GM12878 (cell line): ENCODE measurements at regions not wholly inside any gene's neighbourhood (a gene's known extent, or its start where the extent isn't known, plus 50 kb on each side); places are given as distances from the start of the nearest gene placed in this dataset.

Experiments
- ATAC-seq: fragments of 200-7000 bp; cut with Tn5 transposase; 3 replicates; pipeline ENCODE4 v1.9.1; 2020; ENCODE audit warnings: mild to moderate bottlenecking, moderate library complexity
- BruUV-seq: library from RNA; stranded (reverse); fragments of 400-500 nt; replicated peaks from 2 replicates; lab custom pipeline; 2021; lab: Mats Ljungman, UMichigan
- CTCF ChIA-PET: fragments of 300-600 bp; sonication (Branson Sonifier 250); formaldehyde crosslinking; extraction: SDS; loops from one replicate; lab custom pipeline; 2021; ENCODE audit warnings: inconsistent platforms; lab: Yijun Ruan, JAX
- POLR2A ChIA-PET: fragments of 350-600 bp; formaldehyde crosslinking; extraction: SDS; loops from one replicate; lab custom pipeline; 2021; ENCODE audit warnings: inconsistent platforms; lab: Charles Lee
- RAD21 ChIA-PET: fragments of 300-600 bp; sonication (Branson Sonifier 250); formaldehyde crosslinking; loops from one replicate; lab custom pipeline; 2023; ENCODE audit warnings: antibody characterized with exemption; ENCODE audit not compliant: unreplicated experiment; lab: Charles Lee
- SMC1A ChIA-PET: fragments of 300-600 bp; sonication (Branson Sonifier 250); formaldehyde crosslinking; loops from one replicate; lab custom pipeline; 2023; ENCODE audit not compliant: unreplicated experiment, uncharacterized antibody; lab: Charles Lee
- DNase-seq: peaks from one replicate; pipeline ENCODE4 v3.0.0-alpha.2; 2011; ENCODE audit warnings: low read depth, low spot score
- FAIRE-seq: peaks from 3 replicates; lab custom pipeline; 2011; peaks lifted over from hg19 to GRCh38; lab: Jason Lieb, UNC
- H2AFZ ChIP-seq: 2 replicates; pipeline ENCODE4 v1.6.0; 2011; ENCODE audit warnings: low read depth, low read length, control low read depth; ENCODE audit not compliant: control insufficient read depth
- H3K27ac ChIP-seq: 2 replicates; pipeline ENCODE4 v1.5.1; 2011; ENCODE audit warnings: control low read depth; ENCODE audit not compliant: control insufficient read depth, insufficient read depth
- H3K27me3 ChIP-seq, 2 experiments: replicated peaks in 1 of 2; 2 replicates each; pipeline versions ENCODE4 v1.6.0 to v1.6.1; 2011; ENCODE audit warnings: low read length in 1 of 2; ENCODE audit not compliant: control insufficient read depth in 2 of 2, insufficient read depth in 2 of 2
- H3K36me3 ChIP-seq, 2 experiments: 2 replicates each; pipeline ENCODE4 v1.5.1; 2011; ENCODE audit warnings: low read length in 1 of 2; ENCODE audit not compliant: control insufficient read depth in 2 of 2, insufficient read depth in 2 of 2
- H3K4me1 ChIP-seq: 2 replicates; pipeline ENCODE4 v1.6.1; 2011; ENCODE audit warnings: mild to moderate bottlenecking, low read length, moderate library complexity, mixed read lengths; ENCODE audit not compliant: control insufficient read depth, insufficient read depth
- H3K4me2 ChIP-seq: 2 replicates; pipeline ENCODE4 v1.6.0; 2011; ENCODE audit warnings: control low read depth; ENCODE audit not compliant: control insufficient read depth, insufficient read depth
- H3K4me3 ChIP-seq: fragments of 200-600 bp; sonication (generic); 2 replicates; pipeline ENCODE4 v1.5.1; 2016
- H3K79me2 ChIP-seq: 2 replicates; pipeline ENCODE4 v1.6.0; 2011; ENCODE audit warnings: low read length; ENCODE audit not compliant: control insufficient read depth, insufficient read depth
- H3K9ac ChIP-seq: 2 replicates; pipeline ENCODE4 v1.8.0; 2011; ENCODE audit warnings: low read length, control low read depth, mixed read lengths; ENCODE audit not compliant: control insufficient read depth, insufficient read depth
- H3K9me3 ChIP-seq: replicated peaks from 3 replicates; pipeline ENCODE4 v1.5.1; 2011; ENCODE audit warnings: mild to moderate bottlenecking, low read length; ENCODE audit not compliant: control insufficient read depth, insufficient read depth
- H4K20me1 ChIP-seq: 2 replicates; pipeline ENCODE4 v1.6.0; 2011; ENCODE audit not compliant: control insufficient read depth, insufficient read depth
- ATF3 ChIP-seq: IDR thresholded peaks from 2 replicates; pipeline ENCODE4 v1.6.1; 2011; ENCODE audit warnings: low read depth, mild to moderate bottlenecking, low read length, moderate library complexity, borderline replicate concordance; ENCODE audit errors: extremely low read depth
- BACH1 ChIP-seq: fragments of 450-650 bp; IDR thresholded peaks from 2 replicates; pipeline ENCODE4 v1.6.1; 2017; ENCODE audit warnings: mild to moderate bottlenecking, borderline replicate concordance
- JUNB ChIP-seq: IDR thresholded peaks from 2 replicates; pipeline ENCODE4 v1.6.1; 2016; ENCODE audit warnings: antibody characterized with exemption, mild to moderate bottlenecking
- LARP7 ChIP-seq: fragments of 450-650 bp; IDR thresholded peaks from 2 replicates; pipeline ENCODE4 v1.6.1; 2017; ENCODE audit warnings: mild to moderate bottlenecking
- NFXL1 ChIP-seq: fragments of 450-650 bp; IDR thresholded peaks from 2 replicates; pipeline ENCODE4 v1.6.1; 2017; ENCODE audit warnings: antibody characterized with exemption, mild to moderate bottlenecking, borderline replicate concordance
- NR2F1 ChIP-seq: fragments of 450-650 bp; conservative IDR thresholded peaks from 2 replicates; pipeline ENCODE4 v1.6.1; 2017; ENCODE audit warnings: mild to moderate bottlenecking
- POLR2AphosphoS2 ChIP-seq: IDR thresholded peaks from 2 replicates; pipeline ENCODE4 v1.6.1; 2011; ENCODE audit warnings: low read depth, mild to moderate bottlenecking, low read length, improper control_type of control experiment, moderate library complexity
- WGBS: methylation state at CpG from one replicate; pipeline ENCODE4 v1.1.6; 2016; ENCODE audit warnings: low lambda C conversion rate; ENCODE audit not compliant: insufficient replicate concordance, insufficient coverage; ENCODE audit errors: missing lambda C conversion rate; 5-methylcytosine and 5-hydroxymethylcytosine counted together
- in situ Hi-C: fragments of 300-500 bp; cut with MboI; formaldehyde crosslinking; loops from 9 replicates; pipeline ENCODE4 v1.14.3; 2018; ENCODE audit warnings: mixed read lengths
- intact Hi-C: fragments of 100-400 bp; cut with micrococcal nuclease; formaldehyde crosslinking; loops from one replicate; pipeline ENCODE4 v1.14.2; 2022; ENCODE audit not compliant: unreplicated experiment
- TF ChIP-seq, protein P1 (sequence below): fragments of 450-650 bp; formaldehyde crosslinking; IDR thresholded peaks from 2 replicates; pipeline ENCODE4 v1.4.0; 2022; ENCODE audit warnings: mild to moderate bottlenecking, moderate library complexity
- TF ChIP-seq, protein P2 (sequence below): fragments of 450-650 bp; IDR thresholded peaks from 2 replicates; pipeline ENCODE4 v1.6.1; 2014; ENCODE audit warnings: mild to moderate bottlenecking

DNA sequence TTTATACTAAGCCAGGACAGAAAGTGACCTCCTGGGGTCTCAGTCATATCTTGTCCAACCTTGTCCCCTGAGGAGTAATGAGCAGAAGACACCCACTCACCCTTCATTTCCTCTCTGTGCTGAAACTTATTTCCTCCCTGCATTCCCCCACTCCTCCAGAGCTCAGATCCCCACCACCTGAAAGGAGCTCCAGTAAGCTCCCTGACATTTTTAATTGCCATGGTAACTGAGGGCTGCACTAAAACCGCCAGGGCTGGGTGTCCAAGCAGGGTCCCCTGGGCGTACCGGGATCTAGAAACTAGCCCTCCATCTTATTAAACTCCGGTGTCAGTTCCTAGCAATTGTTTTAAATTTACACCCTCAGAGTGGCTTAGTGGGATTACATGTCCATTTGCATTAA, 393.3 kb upstream of the HNRNPA3 start:
- no peak for ATAC-seq
- WGBS, result 57% methylated on average over 4 of the region's 4 CpGs
- DNase-seq, result no peak
- SMC1A ChIA-PET, result interaction anchor here (1.0 to 5.0 kb wide), 8 partner anchors 10 to 323 kb away, joined by 3 to 25 read pairs (median 4); no protein-coding TSS in a partner anchor
- no peak overlapping the region for H2AFZ ChIP-seq
- POLR2A ChIA-PET, result interaction anchor here (0.8 kb wide), 1 partner anchor 12 kb away, joined by 3 read pairs; no protein-coding TSS in a partner anchor
- RAD21 ChIA-PET, result interaction anchor here (4.4 kb wide), 1 partner anchor 329 kb away, joined by 21 read pairs; no protein-coding TSS in a partner anchor
- H3K27me3 ChIP-seq, result no peaks in the 10 kb centered on the region
- intact Hi-C loops, result loop anchor here (5.0 to 10.0 kb wide), 2 partner anchors 365 to 692 kb away; partner anchors contain the start of gene HOXD8
- no peak overlapping the region for H3K4me3 ChIP-seq
- H3K36me3 ChIP-seq, result no peaks in the 10 kb centered on the region
- no peak for FAIRE-seq
- in situ Hi-C loops, result loop anchor here (10.0 kb wide), 1 partner anchor 165 kb away; no protein-coding TSS in a partner anchor
- no peak for TF ChIP-seq ATF3
- TF ChIP-seq, all 136 proteins: peak for 0
- BruUV-seq, result no TSS peak
- H3K79me2 ChIP-seq, result no peaks in the 10 kb centered on the region
- H3K9me3 ChIP-seq, result no peaks in the 10 kb centered on the region
- no peak overlapping the region for H3K9ac ChIP-seq
- CTCF ChIA-PET, result interaction anchor here (2.6 to 15.4 kb wide), 3 partner anchors 10 to 326 kb away, joined by 13 to 250 read pairs (median 145); no protein-coding TSS in a partner anchor
- H3K4me1 ChIP-seq, result no peaks in the 10 kb centered on the region
- no peaks in the 10 kb centered on the region for H4K20me1 ChIP-seq
- H3K27ac ChIP-seq, result no peak overlapping the region
- H3K4me2 ChIP-seq, result no peak overlapping the region

- ATAC-seq (no peak), FAIRE-seq (no peak), DNase-seq (no peak)
- CTCF ChIA-PET, result interaction anchor here (0.6 to 15.4 kb wide), 8 partner anchors 8 to 324 kb away, joined by 3 to 250 read pairs (median 3); no protein-coding TSS in a partner anchor
- RAD21 ChIA-PET, result interaction anchor here (1.1 to 4.4 kb wide), 2 partner anchors 111 to 328 kb away, joined by 3 to 21 read pairs; no protein-coding TSS in a partner anchor
- Histone ChIP-seq H3K36me3 (no peaks in the 10 kb centered on the region), H3K27me3 (no peaks in the 10 kb centered on the region), H4K20me1 (no peaks in the 10 kb centered on the region), H2AFZ (no peak overlapping the region), H3K79me2 (no peaks in the 10 kb centered on the region), H3K4me3 (no peak overlapping the region), H3K4me1 (no peaks in the 10 kb centered on the region), H3K27ac (no peak overlapping the region), H3K9me3 (no peaks in the 10 kb centered on the region), H3K4me2 (no peak overlapping the region), H3K9ac (no peak overlapping the region)
- SMC1A ChIA-PET, result interaction anchor here (0.5 to 5.0 kb wide), 9 partner anchors 9 to 328 kb away, joined by 3 to 25 read pairs (median 5); no protein-coding TSS in a partner anchor
- POLR2A ChIA-PET, result interaction anchor here (1.2 kb wide), 1 partner anchor 113 kb away, joined by 4 read pairs; no protein-coding TSS in a partner anchor
- intact Hi-C loops, result no loop called here
- no TSS peak for BruUV-seq
- in situ Hi-C loops, result loop anchor here (5.0 to 10.0 kb wide), 2 partner anchors 327 to 696 kb away; partner anchors contain the start of genes HOXD8 and HOXD9
- TF ChIP-seq NR2F1 (no peak), POLR2AphosphoS2 (no peak), NFXL1 (no peak), LARP7 (no peak), BACH1 (no peak), JUNB (no peak)
- TF ChIP-seq, protein P1, sequence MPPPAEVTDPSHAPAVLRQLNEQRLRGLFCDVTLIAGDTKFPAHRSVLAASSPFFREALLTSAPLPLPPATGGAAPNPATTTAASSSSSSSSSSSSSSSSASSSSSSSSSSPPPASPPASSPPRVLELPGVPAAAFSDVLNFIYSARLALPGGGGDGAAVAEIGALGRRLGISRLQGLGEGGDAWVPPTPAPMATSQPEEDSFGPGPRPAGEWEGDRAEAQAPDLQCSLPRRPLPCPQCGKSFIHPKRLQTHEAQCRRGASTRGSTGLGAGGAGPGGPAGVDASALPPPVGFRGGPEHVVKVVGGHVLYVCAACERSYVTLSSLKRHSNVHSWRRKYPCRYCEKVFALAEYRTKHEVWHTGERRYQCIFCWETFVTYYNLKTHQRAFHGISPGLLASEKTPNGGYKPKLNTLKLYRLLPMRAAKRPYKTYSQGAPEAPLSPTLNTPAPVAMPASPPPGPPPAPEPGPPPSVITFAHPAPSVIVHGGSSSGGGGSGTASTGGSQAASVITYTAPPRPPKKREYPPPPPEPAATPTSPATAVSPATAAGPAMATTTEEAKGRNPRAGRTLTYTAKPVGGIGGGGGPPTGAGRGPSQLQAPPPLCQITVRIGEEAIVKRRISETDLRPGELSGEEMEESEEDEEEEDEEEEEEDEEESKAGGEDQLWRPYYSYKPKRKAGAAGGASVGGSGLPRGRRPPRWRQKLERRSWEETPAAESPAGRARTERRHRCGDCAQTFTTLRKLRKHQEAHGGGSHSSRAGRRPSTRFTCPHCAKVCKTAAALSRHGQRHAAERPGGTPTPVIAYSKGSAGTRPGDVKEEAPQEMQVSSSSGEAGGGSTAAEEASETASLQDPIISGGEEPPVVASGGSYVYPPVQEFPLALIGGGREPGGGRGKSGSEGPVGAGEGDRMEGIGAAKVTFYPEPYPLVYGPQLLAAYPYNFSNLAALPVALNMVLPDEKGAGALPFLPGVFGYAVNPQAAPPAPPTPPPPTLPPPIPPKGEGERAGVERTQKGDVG (CRISPR knock-in tag), result no peak
- TF ChIP-seq, protein P2, sequence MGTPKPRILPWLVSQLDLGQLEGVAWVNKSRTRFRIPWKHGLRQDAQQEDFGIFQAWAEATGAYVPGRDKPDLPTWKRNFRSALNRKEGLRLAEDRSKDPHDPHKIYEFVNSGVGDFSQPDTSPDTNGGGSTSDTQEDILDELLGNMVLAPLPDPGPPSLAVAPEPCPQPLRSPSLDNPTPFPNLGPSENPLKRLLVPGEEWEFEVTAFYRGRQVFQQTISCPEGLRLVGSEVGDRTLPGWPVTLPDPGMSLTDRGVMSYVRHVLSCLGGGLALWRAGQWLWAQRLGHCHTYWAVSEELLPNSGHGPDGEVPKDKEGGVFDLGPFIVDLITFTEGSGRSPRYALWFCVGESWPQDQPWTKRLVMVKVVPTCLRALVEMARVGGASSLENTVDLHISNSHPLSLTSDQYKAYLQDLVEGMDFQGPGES, result no peak
Measured at GRCh38 chr2:176820371-176820932, 392.1 kb upstream of the HNRNPA3 start.
